ENCODE measurements at regions not wholly inside any gene's neighbourhood (a gene's known extent, or its start where the extent isn't known, plus 50 kb on each side); places are given as distances from the start of the nearest gene placed in this dataset.

GRCh38 chr6:67030861-67031260 lies 1323.8 kb upstream of the EYS start:
- ChIA-PET CTCF (no interaction called here), POLR2A (no interaction called here)
- DNase-seq (ENCODE audit: low read depth, low spot score) (no peak), FAIRE-seq (no peak)
- TF ChIP-seq POLR2AphosphoS5 (IDR thresholded peaks at IDR 0.05; ENCODE audit: insufficient read depth, low read depth, low read length) (no peak), FOS (IDR thresholded peaks at IDR 0.05; ENCODE audit: borderline replicate concordance, insufficient read depth, low read length) (no peak), GATA2 (IDR thresholded peaks at IDR 0.05; ENCODE audit: insufficient read depth, insufficient read length, low read depth, low read length) (no peak), POLR2A (IDR thresholded peaks at IDR 0.05; ENCODE audit: low read depth, low read length) (no peak), JUN (IDR thresholded peaks at IDR 0.05; ENCODE audit: borderline replicate concordance, insufficient read depth, insufficient read length, low read depth) (no peak)
- no peaks in the 10 kb centered on the region for H3K9me1 ChIP-seq (replicated peaks; ENCODE audit: control insufficient read depth, extremely low read depth, insufficient read depth, low read length)
- no peaks in the 10 kb centered on the region for H3K27me3 ChIP-seq (ENCODE audit: control insufficient read depth in 2 of 2, insufficient read depth in 2 of 2, low read length in 2 of 2)
- no peaks in the 10 kb centered on the region for H3K79me2 ChIP-seq (ENCODE audit: control insufficient read depth, insufficient read depth, low read length)
- no peaks in the 10 kb centered on the region for H4K20me1 ChIP-seq (replicated peaks; ENCODE audit: control insufficient read depth, extremely low read depth, insufficient read depth, low read length)
- no peak overlapping the region for H3K9ac ChIP-seq (replicated peaks; ENCODE audit: extremely low read depth, insufficient read depth, low read length)
- H3K4me3 ChIP-seq (replicated peaks in 1 of 3; ENCODE audit: insufficient read depth in 1 of 3, low read depth in 1 of 3, low read length in 3 of 3), result no peak overlapping the region
- no peak overlapping the region for H2AFZ ChIP-seq (ENCODE audit: low read depth, low read length)
- intact Hi-C loops (cut with micrococcal nuclease) (no loop called here), dilution Hi-C loops (cut with MboI; ENCODE audit: extremely low pct_ligation_motif_present, low sequenced_read_pairs) (no loop called here)
- H3K4me1 ChIP-seq (ENCODE audit: control insufficient read depth, extremely low read depth, insufficient read depth, low read length), result no peaks in the 10 kb centered on the region
- no TSS peak for BruUV-seq (replicated peaks)
- H3K9me3 ChIP-seq (replicated peaks; ENCODE audit: control insufficient read depth, insufficient read depth, low read length), result no peaks in the 10 kb centered on the region
- H3K27ac ChIP-seq (ENCODE audit: insufficient read depth, low read depth, low read length), result no peak overlapping the region
- no peak overlapping the region for H3K4me2 ChIP-seq (ENCODE audit: insufficient read depth, low read length)
- H3K36me3 ChIP-seq (ENCODE audit: control insufficient read depth in 2 of 2, extremely low read depth in 1 of 2, insufficient read depth in 2 of 2, low read length in 2 of 2), result no peaks in the 10 kb centered on the region

- dilution Hi-C loops (cut with MboI; ENCODE audit: extremely low pct_ligation_motif_present, low sequenced_read_pairs) (no loop called here), intact Hi-C loops (cut with micrococcal nuclease) (no loop called here)
- H4K20me1 ChIP-seq (replicated peaks; ENCODE audit: control insufficient read depth, extremely low read depth, insufficient read depth, low read length), result no peaks in the 10 kb centered on the region
- FAIRE-seq, result no peak
- H3K4me3 ChIP-seq (replicated peaks in 1 of 3; ENCODE audit: insufficient read depth in 1 of 3, low read depth in 1 of 3, low read length in 3 of 3), result no peak overlapping the region
- H3K9me3 ChIP-seq (replicated peaks; ENCODE audit: control insufficient read depth, insufficient read depth, low read length), result no peaks in the 10 kb centered on the region
- H3K27ac ChIP-seq (ENCODE audit: insufficient read depth, low read depth, low read length), result no peak overlapping the region
- DNase-seq (ENCODE audit: low read depth, low spot score), result no peak
- no peaks in the 10 kb centered on the region for H3K4me1 ChIP-seq (ENCODE audit: control insufficient read depth, extremely low read depth, insufficient read depth, low read length)
- CTCF ChIA-PET, result no interaction called here
- POLR2A ChIA-PET, result no interaction called here
- H3K9ac ChIP-seq (replicated peaks; ENCODE audit: extremely low read depth, insufficient read depth, low read length), result no peak overlapping the region
- H3K79me2 ChIP-seq (ENCODE audit: control insufficient read depth, insufficient read depth, low read length), result no peaks in the 10 kb centered on the region
- H3K9me1 ChIP-seq (replicated peaks; ENCODE audit: control insufficient read depth, extremely low read depth, insufficient read depth, low read length), result no peaks in the 10 kb centered on the region
- no peak overlapping the region for H3K4me2 ChIP-seq (ENCODE audit: insufficient read depth, low read length)
- no peak for TF ChIP-seq EZH2 (IDR thresholded peaks at IDR 0.05; ENCODE audit: borderline replicate concordance, low read depth, low read length, severe bottlenecking)
- TF ChIP-seq JUN (IDR thresholded peaks at IDR 0.05; ENCODE audit: borderline replicate concordance, insufficient read depth, insufficient read length, low read depth), result no peak
- TF ChIP-seq MYC (IDR thresholded peaks at IDR 0.05; ENCODE audit: low read depth, low read length), result no peak
- no peak for TF ChIP-seq POLR2A (IDR thresholded peaks at IDR 0.05; ENCODE audit: low read depth, low read length)
- no peak for TF ChIP-seq GATA2 (IDR thresholded peaks at IDR 0.05; ENCODE audit: insufficient read depth, insufficient read length, low read depth, low read length)
- no peak for TF ChIP-seq POLR2AphosphoS5 (IDR thresholded peaks at IDR 0.05; ENCODE audit: insufficient read depth, low read depth, low read length)
- no peak for TF ChIP-seq CTCF (IDR thresholded peaks at IDR 0.05; ENCODE audit: extremely low read depth in 1 of 2, insufficient read depth in 1 of 2, low read depth in 1 of 2, low read length in 2 of 2)
- no peak for TF ChIP-seq FOS (IDR thresholded peaks at IDR 0.05; ENCODE audit: borderline replicate concordance, insufficient read depth, low read length)
- no peak for TF ChIP-seq MAX (IDR thresholded peaks at IDR 0.05; ENCODE audit: insufficient read depth, insufficient read length)
- H3K36me3 ChIP-seq (ENCODE audit: control insufficient read depth in 2 of 2, extremely low read depth in 1 of 2, insufficient read depth in 2 of 2, low read length in 2 of 2), result no peaks in the 10 kb centered on the region
- H2AFZ ChIP-seq (ENCODE audit: low read depth, low read length), result no peak overlapping the region
- BruUV-seq (replicated peaks), result no TSS peak
- no peaks in the 10 kb centered on the region for H3K27me3 ChIP-seq (ENCODE audit: control insufficient read depth in 2 of 2, insufficient read depth in 2 of 2, low read length in 2 of 2)
Observed at GRCh38 chr6:67016921-67017460, 1310.0 kb upstream of the EYS start.

Measured in endothelial cell of umbilical vein (primary cell).